HAP-1 (cell line): ENCODE measurements at regions not wholly inside any gene's neighbourhood (a gene's known extent, or its start where the extent isn't known, plus 50 kb on each side); places are given as distances from the start of the nearest gene placed in this dataset.
"Not testable (repeated sequence)": the region's sequence is repeated elsewhere in the genome, so short reads cannot be mapped to it uniquely, and the experiment has no call there.

Experiments used
- DNase-seq, 2 experiments: peaks; one replicate each; pipeline ENCODE4 v3.0.0-alpha.2; 2016 to 2020; ENCODE audit warnings: low spot score in 2 of 2
- H3K27me3 ChIP-seq: fragments of 250-450 bp; sonication (Bioruptor Pico); 2 replicates; pipeline ENCODE4 v1.5.1; 2020; ENCODE audit warnings: low read depth, mild to moderate bottlenecking, moderate library complexity
- H3K36me3 ChIP-seq: fragments of 250-450 bp; sonication (Bioruptor Pico); replicated peaks from 2 replicates; pipeline ENCODE4 v1.5.1; 2020; ENCODE audit warnings: mild to moderate bottlenecking
- H3K4me1 ChIP-seq: fragments of 250-450 bp; sonication (Bioruptor Pico); 2 replicates; pipeline ENCODE4 v1.5.1; 2020; ENCODE audit warnings: mild to moderate bottlenecking
- H3K4me3 ChIP-seq: fragments of 250-450 bp; sonication (Bioruptor Pico); 2 replicates; pipeline ENCODE4 v1.5.1; 2020; ENCODE audit warnings: mild to moderate bottlenecking, moderate library complexity
- H3K9me3 ChIP-seq: fragments of 250-450 bp; sonication (Bioruptor Pico); 2 replicates; pipeline ENCODE4 v1.5.1; 2020; ENCODE audit warnings: mild to moderate bottlenecking, moderate library complexity
- in situ Hi-C: fragments of 300-500 bp; cut with MboI; formaldehyde crosslinking; loops from 3 replicates; pipeline ENCODE4 v1.14.3; 2020; ENCODE audit warnings: low sequenced_read_pairs, inconsistent platforms, mixed read lengths

GRCh38 chr7:145168427-145168826 is 332.6 kb upstream of the TPK1 start:
- in situ Hi-C loops = no loop called here
- H3K36me3 ChIP-seq = no peaks in the 10 kb centered on the region
- H3K4me1 ChIP-seq = no peaks in the 10 kb centered on the region
- H3K9me3 ChIP-seq = no peaks in the 10 kb centered on the region
- H3K4me3 ChIP-seq = no peak overlapping the region
- no peaks in the 10 kb centered on the region for H3K27me3 ChIP-seq
- DNase-seq = no peak

- DNase-seq = no peak
- in situ Hi-C loops = no loop called here
- H3K4me3 ChIP-seq = no peak overlapping the region
- no peaks in the 10 kb centered on the region for H3K9me3 ChIP-seq
- H3K4me1 ChIP-seq = no peaks in the 10 kb centered on the region
- no peaks in the 10 kb centered on the region for H3K36me3 ChIP-seq
- H3K27me3 ChIP-seq = no peaks in the 10 kb centered on the region
These were observed 321.0 kb upstream of the TPK1 start for GRCh38 chr7:145156834-145157233.

GRCh38 chr7:145152589-145152988 is 316.7 kb upstream of the TPK1 start:
- Histone ChIP-seq H3K4me3 (no peak overlapping the region), H3K36me3 (no peaks in the 10 kb centered on the region), H3K9me3 (no peaks in the 10 kb centered on the region), H3K4me1 (no peaks in the 10 kb centered on the region), H3K27me3 (no peaks in the 10 kb centered on the region)
- in situ Hi-C loops = no loop called here
- no peak for DNase-seq

- Histone ChIP-seq H3K9me3 (no peaks in the 10 kb centered on the region), H3K27me3 (no peaks in the 10 kb centered on the region), H3K4me1 (no peaks in the 10 kb centered on the region), H3K36me3 (no peaks in the 10 kb centered on the region), H3K4me3 (no peak overlapping the region)
- no peak for DNase-seq
- in situ Hi-C loops = no loop called here
These were observed 315.8 kb upstream of the TPK1 start for GRCh38 chr7:145151676-145152075.

GRCh38 chr7:145147865-145148264 is 312.0 kb upstream of the TPK1 start:
- no peaks in the 10 kb centered on the region for H3K9me3 ChIP-seq
- in situ Hi-C loops = no loop called here
- no peaks in the 10 kb centered on the region for H3K27me3 ChIP-seq
- no peaks in the 10 kb centered on the region for H3K4me1 ChIP-seq
- H3K4me3 ChIP-seq = no peak overlapping the region
- DNase-seq = no peak
- H3K36me3 ChIP-seq = no peaks in the 10 kb centered on the region

GRCh38 chr7:145143685-145144084 is 307.8 kb upstream of the TPK1 start:
- Histone ChIP-seq H3K4me3 (no peak overlapping the region), H3K4me1 (no peaks in the 10 kb centered on the region), H3K36me3 (no peaks in the 10 kb centered on the region), H3K9me3 (no peaks in the 10 kb centered on the region), H3K27me3 (no peaks in the 10 kb centered on the region)
- no peak for DNase-seq
- in situ Hi-C loops = no loop called here

- no peaks in the 10 kb centered on the region for H3K9me3 ChIP-seq
- DNase-seq = no peak
These were observed 298.5 kb upstream of the TPK1 start for GRCh38 chr7:145134377-145134776.

GRCh38 chr7:145123502-145123901 is 287.6 kb upstream of the TPK1 start:
- Histone ChIP-seq H3K27me3 (no peaks in the 10 kb centered on the region), H3K9me3 (no peaks in the 10 kb centered on the region), H3K4me1 (no peaks in the 10 kb centered on the region), H3K4me3 (no peak overlapping the region), H3K36me3 (no peaks in the 10 kb centered on the region)
- in situ Hi-C loops = no loop called here
- DNase-seq = no peak

More at GRCh38 chr7:145134377-145134776, 298.5 kb upstream of the TPK1 start:
- Histone ChIP-seq H3K4me1 (no peaks in the 10 kb centered on the region), H3K27me3 (no peaks in the 10 kb centered on the region), H3K4me3 (no peak overlapping the region), H3K36me3 (no peaks in the 10 kb centered on the region)
- in situ Hi-C loops = no loop called here

- Histone ChIP-seq H3K36me3 (no peaks in the 10 kb centered on the region), H3K4me3 (no peak overlapping the region), H3K4me1 (no peaks in the 10 kb centered on the region), H3K9me3 (no peaks in the 10 kb centered on the region; the same call in 1 of the 2 replicates), H3K27me3 (no peaks in the 10 kb centered on the region)
- no peak for DNase-seq
- in situ Hi-C loops = no loop called here
These were observed 270.1 kb upstream of the TPK1 start for GRCh38 chr7:145106001-145106400.

GRCh38 chr7:145105561-145105960 is 269.7 kb upstream of the TPK1 start:
- no peaks in the 10 kb centered on the region for H3K27me3 ChIP-seq
- no peaks in the 10 kb centered on the region for H3K36me3 ChIP-seq
- H3K4me1 ChIP-seq = no peaks in the 10 kb centered on the region
- no peak overlapping the region for H3K4me3 ChIP-seq
- no peaks in the 10 kb centered on the region; the same call in 1 of the 2 replicates for H3K9me3 ChIP-seq
- in situ Hi-C loops = no loop called here
- DNase-seq = no peak

GRCh38 chr7:145104400-145104799 is 268.5 kb upstream of the TPK1 start:
- no peak for DNase-seq
- Histone ChIP-seq H3K27me3 (no peaks in the 10 kb centered on the region), H3K4me1 (no peaks in the 10 kb centered on the region), H3K36me3 (no peaks in the 10 kb centered on the region), H3K9me3 (no peaks in the 10 kb centered on the region), H3K4me3 (no peak overlapping the region)
- in situ Hi-C loops = no loop called here

GRCh38 chr7:145102199-145102598 is 266.3 kb upstream of the TPK1 start:
- H3K4me3 ChIP-seq, in situ Hi-C loops, H3K36me3 ChIP-seq: not testable (repeated sequence)

GRCh38 chr7:145092766-145093165 is 256.9 kb upstream of the TPK1 start:
- H3K4me3 ChIP-seq = no peak overlapping the region
- H3K27me3 ChIP-seq = no peaks in the 10 kb centered on the region
- H3K9me3 ChIP-seq = no peaks in the 10 kb centered on the region
- in situ Hi-C loops = no loop called here
- no peak for DNase-seq
- no peaks in the 10 kb centered on the region for H3K4me1 ChIP-seq
- H3K36me3 ChIP-seq = no peaks in the 10 kb centered on the region

More at GRCh38 chr7:145102199-145102598, 266.3 kb upstream of the TPK1 start:
- not testable (repeated sequence) for H3K4me1 ChIP-seq, H3K9me3 ChIP-seq, H3K27me3 ChIP-seq, DNase-seq

- in situ Hi-C loops = no loop called here
- Histone ChIP-seq H3K9me3 (no peaks in the 10 kb centered on the region), H3K36me3 (no peaks in the 10 kb centered on the region), H3K4me1 (no peaks in the 10 kb centered on the region), H3K27me3 (no peaks in the 10 kb centered on the region), H3K4me3 (no peak overlapping the region)
- DNase-seq = no peak
These were observed 252.4 kb upstream of the TPK1 start for GRCh38 chr7:145088111-145088745.
